ENCODE measurements at regions not wholly inside any gene's neighbourhood (a gene's known extent, or its start where the extent isn't known, plus 50 kb on each side); places are given as distances from the start of the nearest gene placed in this dataset.

GRCh38 chr4:73317092-73317491 is 58.5 kb upstream of the ANKRD17 start:
- ChIA-PET CTCF (interaction anchor here (0.6 kb wide), 1 partner anchor 146 kb away, joined by 4 read pairs; no protein-coding TSS in a partner anchor), POLR2A (no interaction called here)
- no peaks in the 10 kb centered on the region for H3K4me1 Mint-ChIP-seq
- intact Hi-C loops (cut with DNase I, micrococcal nuclease): loop anchor here in 1 of 2 experiments (10.0 kb wide), 1 partner anchor 818 kb away; no protein-coding TSS in a partner anchor
- no peak overlapping the region for H3K4me3 Mint-ChIP-seq
- ATAC-seq (no peak), DNase-seq (no peak)
- no peak overlapping the region for H3K27ac Mint-ChIP-seq
- peaks cover 8% of the 10 kb centered on the region for H3K9me3 Mint-ChIP-seq (ENCODE audit: low read depth)
- H3K27me3 Mint-ChIP-seq: no peaks in the 10 kb centered on the region
- H3K36me3 Mint-ChIP-seq (ENCODE audit: low read depth): no peaks in the 10 kb centered on the region

- Mint-ChIP-seq H3K27me3 (no peaks in the 10 kb centered on the region), H3K9me3 (ENCODE audit: low read depth) (peaks cover 5% of the 10 kb centered on the region), H3K36me3 (ENCODE audit: low read depth) (no peaks in the 10 kb centered on the region), H3K27ac (no peak overlapping the region), H3K4me1 (no peaks in the 10 kb centered on the region), H3K4me3 (no peak overlapping the region)
- ATAC-seq: no peak
- intact Hi-C loops (cut with DNase I, micrococcal nuclease): loop anchor here in 1 of 2 experiments (10.0 kb wide), 1 partner anchor 820 kb away; no protein-coding TSS in a partner anchor
- CTCF ChIA-PET: no interaction called here
- POLR2A ChIA-PET: no interaction called here
- DNase-seq: no peak
Measured at GRCh38 chr4:73315091-73315490, 56.5 kb upstream of the ANKRD17 start.

- Mint-ChIP-seq H3K4me1 (no peaks in the 10 kb centered on the region), H3K9me3 (ENCODE audit: low read depth) (no peaks in the 10 kb centered on the region), H3K36me3 (ENCODE audit: low read depth) (no peaks in the 10 kb centered on the region), H3K27me3 (no peaks in the 10 kb centered on the region), H3K27ac (no peak overlapping the region), H3K4me3 (no peak overlapping the region)
- no peak for DNase-seq
- CTCF ChIA-PET: interaction anchor here (0.6 to 4.0 kb wide), 5 partner anchors 15 to 822 kb away, joined by 3 to 25 read pairs (median 3); no protein-coding TSS in a partner anchor
- POLR2A ChIA-PET: no interaction called here
- ATAC-seq: no peak
- intact Hi-C loops (cut with DNase I, micrococcal nuclease): loop anchor here (2.0 to 10.0 kb wide), 3 partner anchors 339 to 822 kb away; no protein-coding TSS in a partner anchor
Measured at GRCh38 chr4:73312967-73313366, 54.4 kb upstream of the ANKRD17 start.

- ChIA-PET POLR2A (no interaction called here), CTCF (interaction anchor here (1.2 to 4.0 kb wide), 5 partner anchors 128 to 823 kb away, joined by 3 to 25 read pairs (median 4); no protein-coding TSS in a partner anchor)
- H3K27me3 Mint-ChIP-seq: no peaks in the 10 kb centered on the region
- H3K27ac Mint-ChIP-seq: no peak overlapping the region
- ATAC-seq (no peak), DNase-seq (no peak)
- no peaks in the 10 kb centered on the region for H3K36me3 Mint-ChIP-seq (ENCODE audit: low read depth)
- no peak overlapping the region for H3K4me3 Mint-ChIP-seq
- intact Hi-C loops (cut with DNase I, micrococcal nuclease): loop anchor here (1.0 to 10.0 kb wide), 3 partner anchors 135 to 823 kb away; no protein-coding TSS in a partner anchor
- H3K9me3 Mint-ChIP-seq (ENCODE audit: low read depth): no peaks in the 10 kb centered on the region
- no peaks in the 10 kb centered on the region for H3K4me1 Mint-ChIP-seq
Measured at GRCh38 chr4:73311428-73311827, 52.8 kb upstream of the ANKRD17 start.

- Mint-ChIP-seq H3K4me3 (no peak overlapping the region), H3K27ac (no peak overlapping the region), H3K4me1 (no peaks in the 10 kb centered on the region), H3K9me3 (ENCODE audit: low read depth) (no peaks in the 10 kb centered on the region), H3K36me3 (ENCODE audit: low read depth) (no peaks in the 10 kb centered on the region), H3K27me3 (no peaks in the 10 kb centered on the region)
- ChIA-PET CTCF (interaction anchor here (0.8 to 2.0 kb wide), 5 partner anchors 9 to 345 kb away, joined by 3 to 5 read pairs (median 3); no protein-coding TSS in a partner anchor), POLR2A (no interaction called here)
- DNase-seq (no peak), ATAC-seq (no peak)
- intact Hi-C loops (cut with DNase I, micrococcal nuclease): loop anchor here in 1 of 2 experiments (5.0 kb wide), 1 partner anchor 607 kb away; no protein-coding TSS in a partner anchor
Measured at GRCh38 chr4:73309211-73309610, 50.6 kb upstream of the ANKRD17 start.
